Vagina (tissue), 2 donors: ENCODE measurements at regions not wholly inside any gene's neighbourhood (a gene's known extent, or its start where the extent isn't known, plus 50 kb on each side); places are given as distances from the start of the nearest gene placed in this dataset.

Source experiments
- DNase-seq, 2 donors: peaks; one replicate each; pipeline ENCODE4 v3.0.0-alpha.2; 2017; ENCODE audit errors: extremely low spot score in 2 of 2
- H3K27ac ChIP-seq: fragments of 200-600 bp; sonication (generic); one replicate; pipeline ENCODE4 v1.5.1; 2019
- H3K27me3 ChIP-seq: fragments of 200-600 bp; sonication (generic); one replicate; pipeline ENCODE4 v1.5.1; 2019
- H3K36me3 ChIP-seq, 2 donors: fragments of 200-600 bp; sonication (generic); one replicate each; pipeline ENCODE4 v1.5.1; 2017 to 2019
- H3K4me1 ChIP-seq: fragments of 200-600 bp; sonication (generic); one replicate; pipeline ENCODE4 v1.5.1; 2019
- H3K4me3 ChIP-seq, 2 donors: fragments of 200-600 bp; sonication (generic); 1 replicate in 1 of 2; 2 replicates in 1 of 2; pipeline ENCODE4 v1.5.1; 2016 to 2019
- H3K9me3 ChIP-seq: fragments of 200-600 bp; sonication (generic); one replicate; pipeline ENCODE4 v1.5.1; 2019
- CTCF ChIP-seq, 3 experiments: fragments of 450-650 bp in 2 of 3; fragments of 200-600 bp in 1 of 3; sonication (generic) in 1 of 3; IDR thresholded peaks; one replicate each; pipeline ENCODE4 v1.5.1; 2017 to 2019; ENCODE audit warnings: antibody characterized with exemption in 3 of 3, mild to moderate bottlenecking in 2 of 3, moderate library complexity in 2 of 3
- POLR2A ChIP-seq, 2 donors: fragments of 450-650 bp; IDR thresholded peaks; one replicate each; pipeline ENCODE4 v1.6.1; 2017; ENCODE audit warnings: antibody characterized with exemption in 2 of 2, mild to moderate bottlenecking in 2 of 2, moderate library complexity in 2 of 2
- POLR2AphosphoS5 ChIP-seq, 2 donors: sonication (generic); formaldehyde crosslinking; IDR thresholded peaks; one replicate each; pipeline ENCODE4 v1.9.0; 2017; ENCODE audit warnings: antibody characterized with exemption in 2 of 2, mild to moderate bottlenecking in 2 of 2, low read depth in 1 of 2; ENCODE audit not compliant: insufficient read depth in 1 of 2
- intact Hi-C: fragments of 100-400 bp; cut with DNase I; formaldehyde crosslinking; loops from one replicate; pipeline ENCODE4 v1.15.1; 2023

DNA sequence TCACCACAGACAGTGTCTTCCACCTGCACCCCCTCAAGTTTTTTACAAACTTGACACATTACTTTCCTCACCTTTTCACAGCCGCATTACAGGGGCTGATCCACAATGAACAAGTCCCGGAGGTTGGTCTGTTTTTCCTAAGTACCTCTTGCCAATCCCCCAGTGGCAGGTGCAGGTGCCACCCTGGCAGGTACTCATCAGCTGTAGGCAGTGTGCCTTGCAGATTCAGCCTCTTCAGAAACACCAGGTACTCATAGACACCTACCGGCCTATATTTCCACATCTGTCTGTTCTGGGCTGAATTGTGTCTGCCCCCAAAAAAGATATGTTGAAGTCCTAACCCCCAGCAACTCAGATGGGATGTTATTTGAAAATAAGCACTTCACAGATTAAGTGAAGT, 81.4 kb upstream of the CNIH3 start:
- no peaks in the 10 kb centered on the region for H3K36me3 ChIP-seq
- no peaks in the 10 kb centered on the region for H3K4me1 ChIP-seq
- no peaks in the 10 kb centered on the region for H3K27me3 ChIP-seq
- H3K4me3 ChIP-seq = no peak overlapping the region
- H3K9me3 ChIP-seq = no peaks in the 10 kb centered on the region
- DNase-seq = peak in 1 of 2 donors; percentile 40
- intact Hi-C loops = no loop called here
- no peak overlapping the region for H3K27ac ChIP-seq
- no peak for TF ChIP-seq POLR2A (IDR thresholded peaks at IDR 0.05)
- TF ChIP-seq CTCF (IDR thresholded peaks at IDR 0.05) = no peak
- no peak for TF ChIP-seq POLR2AphosphoS5 (IDR thresholded peaks at IDR 0.05; ENCODE audit: insufficient read depth in 1 of 2, low read depth in 1 of 2)

DNA sequence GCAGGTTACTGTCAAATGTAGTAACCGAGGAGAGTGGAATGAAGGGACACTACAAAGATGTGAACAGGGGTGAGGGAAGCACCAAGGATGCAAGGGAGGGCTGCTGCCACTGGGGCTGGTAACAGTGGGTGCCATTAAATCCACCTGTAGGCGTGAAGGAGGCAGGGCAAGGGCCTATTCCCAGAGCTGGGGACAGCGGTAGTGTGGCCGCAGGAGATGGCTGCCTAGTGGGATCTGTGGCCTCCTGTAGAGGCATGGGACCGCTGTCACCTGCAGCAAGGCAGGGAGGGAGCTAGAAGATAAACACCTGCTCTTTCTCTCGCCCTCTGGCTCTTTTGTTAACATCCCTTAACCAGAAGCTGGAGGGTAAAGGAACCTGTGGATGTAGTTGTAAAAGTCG, 80.5 kb upstream of the CNIH3 start:
- Histone ChIP-seq H3K36me3 (no peaks in the 10 kb centered on the region), H3K9me3 (no peaks in the 10 kb centered on the region), H3K4me3 (no peak overlapping the region), H3K27me3 (no peaks in the 10 kb centered on the region), H3K27ac (no peak overlapping the region), H3K4me1 (no peaks in the 10 kb centered on the region)
- DNase-seq = peak in 1 of 2 donors; percentile 77
- no peak for TF ChIP-seq POLR2AphosphoS5 (IDR thresholded peaks at IDR 0.05; ENCODE audit: insufficient read depth in 1 of 2, low read depth in 1 of 2)
- no peak for TF ChIP-seq CTCF (IDR thresholded peaks at IDR 0.05)
- TF ChIP-seq POLR2A (IDR thresholded peaks at IDR 0.05) = no peak
- intact Hi-C loops = no loop called here

- no peak for DNase-seq
- TF ChIP-seq CTCF (IDR thresholded peaks at IDR 0.05) = no peak
- TF ChIP-seq POLR2AphosphoS5 (IDR thresholded peaks at IDR 0.05; ENCODE audit: insufficient read depth in 1 of 2, low read depth in 1 of 2) = no peak
- TF ChIP-seq POLR2A (IDR thresholded peaks at IDR 0.05) = no peak
- intact Hi-C loops = no loop called here
Measured at GRCh38 chr1:224539971-224540370, 76.1 kb upstream of the CNIH3 start.

GRCh38 chr1:224540535-224540934, 75.6 kb upstream of the CNIH3 start:
- intact Hi-C loops = no loop called here
- no peaks in the 10 kb centered on the region for H3K9me3 ChIP-seq
- no peak overlapping the region for H3K4me3 ChIP-seq
- H3K4me1 ChIP-seq = peaks cover 5% of the 10 kb centered on the region
- H3K27ac ChIP-seq = no peak overlapping the region
- no peaks in the 10 kb centered on the region for H3K36me3 ChIP-seq
- DNase-seq = no peak
- TF ChIP-seq POLR2AphosphoS5 (IDR thresholded peaks at IDR 0.05; ENCODE audit: insufficient read depth in 1 of 2, low read depth in 1 of 2) = no peak
- TF ChIP-seq POLR2A (IDR thresholded peaks at IDR 0.05) = no peak
- no peak for TF ChIP-seq CTCF (IDR thresholded peaks at IDR 0.05)
- no peaks in the 10 kb centered on the region for H3K27me3 ChIP-seq

More at GRCh38 chr1:224539971-224540370, 76.1 kb upstream of the CNIH3 start:
- no peaks in the 10 kb centered on the region for H3K9me3 ChIP-seq
- no peak overlapping the region for H3K27ac ChIP-seq
- no peaks in the 10 kb centered on the region for H3K27me3 ChIP-seq
- H3K4me1 ChIP-seq = peaks cover 5% of the 10 kb centered on the region
- no peaks in the 10 kb centered on the region for H3K36me3 ChIP-seq
- H3K4me3 ChIP-seq = no peak overlapping the region

DNA sequence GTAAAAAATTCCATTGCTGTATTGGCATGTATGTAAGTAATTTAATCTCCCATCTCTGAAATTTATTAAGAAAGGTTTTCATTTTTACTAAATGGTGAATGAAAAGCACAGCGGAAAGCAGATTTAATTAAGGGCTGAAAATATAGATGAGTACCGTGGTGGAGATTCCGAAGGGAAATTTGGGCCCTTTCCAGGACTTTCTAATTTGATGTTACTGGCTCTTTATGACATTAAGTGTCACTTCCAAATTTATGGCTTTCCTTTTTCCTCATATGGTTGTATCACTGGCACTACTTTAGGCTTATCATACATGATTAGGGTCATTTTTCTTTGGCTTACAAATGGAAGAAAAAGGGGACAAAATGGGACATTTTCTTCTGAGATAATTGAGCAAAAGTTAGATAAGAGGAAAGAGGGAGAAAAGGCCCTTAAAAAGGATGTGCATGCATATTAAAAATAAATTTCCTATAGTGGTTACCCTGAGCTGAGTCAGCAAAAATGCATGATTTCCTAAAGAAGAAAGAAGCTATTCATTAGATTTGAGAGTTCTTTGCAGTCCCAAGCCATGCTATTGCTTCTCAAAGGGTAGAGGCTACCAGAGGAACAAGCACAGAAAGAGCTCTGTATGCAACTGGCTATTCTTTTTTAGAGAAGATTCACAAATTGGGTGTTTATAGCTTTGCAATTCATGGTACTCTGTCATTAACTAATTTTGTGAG, 74.9 kb upstream of the CNIH3 start:
- no peak overlapping the region for H3K4me3 ChIP-seq
- H3K27me3 ChIP-seq = no peaks in the 10 kb centered on the region
- DNase-seq = no peak
- no peak overlapping the region for H3K27ac ChIP-seq
- intact Hi-C loops = no loop called here
- no peak for TF ChIP-seq POLR2A (IDR thresholded peaks at IDR 0.05)
- no peak for TF ChIP-seq CTCF (IDR thresholded peaks at IDR 0.05)
- TF ChIP-seq POLR2AphosphoS5 (IDR thresholded peaks at IDR 0.05; ENCODE audit: insufficient read depth in 1 of 2, low read depth in 1 of 2) = no peak
- no peaks in the 10 kb centered on the region for H3K36me3 ChIP-seq
- peaks cover 5% of the 10 kb centered on the region for H3K4me1 ChIP-seq
- H3K9me3 ChIP-seq = no peaks in the 10 kb centered on the region
